WERI-Rb-1 (cell line): ENCODE measurements at regions not wholly inside any gene's neighbourhood (a gene's known extent, or its start where the extent isn't known, plus 50 kb on each side); places are given as distances from the start of the nearest gene placed in this dataset.

Experiments
- DNase-seq: peaks from one replicate; pipeline ENCODE4 v3.0.0-alpha.2; 2020
- H3K27ac ChIP-seq: fragments of 250-450 bp; sonication (Bioruptor Pico); 2 replicates; pipeline ENCODE4 v1.5.1; 2020; ENCODE audit warnings: mild to moderate bottlenecking, moderate library complexity
- H3K27me3 ChIP-seq: fragments of 250-450 bp; sonication (Bioruptor Pico); 2 replicates; pipeline ENCODE4 v1.5.1; 2021; ENCODE audit warnings: mild to moderate bottlenecking, low read depth, moderate library complexity; ENCODE audit not compliant: insufficient read depth, severe bottlenecking
- H3K36me3 ChIP-seq: fragments of 250-450 bp; sonication (Bioruptor Pico); 2 replicates; pipeline ENCODE4 v1.5.1; 2020; ENCODE audit warnings: mild to moderate bottlenecking, moderate library complexity
- H3K4me3 ChIP-seq: 2 replicates; pipeline ENCODE4 v1.5.1; 2011; ENCODE audit warnings: low read depth, mild to moderate bottlenecking, control low read depth, low read length
- H3K9me3 ChIP-seq: fragments of 250-450 bp; sonication (Bioruptor Pico); 2 replicates; pipeline ENCODE4 v1.5.1; 2021; ENCODE audit warnings: mild to moderate bottlenecking, moderate library complexity; ENCODE audit not compliant: severe bottlenecking
- CTCF ChIP-seq: IDR thresholded peaks from 2 replicates; pipeline ENCODE4 v1.5.1; 2011; ENCODE audit warnings: low read depth, mild to moderate bottlenecking, control low read depth, inconsistent platforms, low read length

- no peaks in the 10 kb centered on the region for H3K36me3 ChIP-seq
- H3K9me3 ChIP-seq: no peaks in the 10 kb centered on the region
- no peak for DNase-seq
- H3K27me3 ChIP-seq: no peaks in the 10 kb centered on the region
- no peak for TF ChIP-seq CTCF
- H3K27ac ChIP-seq: no peak overlapping the region
- H3K4me3 ChIP-seq: no peak overlapping the region
These were observed 742.6 kb upstream of the HS6ST1 start for GRCh38 chr2:129061069-129061768.

- Histone ChIP-seq H3K27me3 (no peaks in the 10 kb centered on the region), H3K36me3 (no peaks in the 10 kb centered on the region), H3K9me3 (no peaks in the 10 kb centered on the region), H3K27ac (no peak overlapping the region), H3K4me3 (no peak overlapping the region)
- DNase-seq: no peak
- TF ChIP-seq CTCF: no peak
These were observed 743.1 kb upstream of the HS6ST1 start for GRCh38 chr2:129061769-129062121.

GRCh38 chr2:129062146-129062912, 743.7 kb upstream of the HS6ST1 start:
- no peak for DNase-seq
- Histone ChIP-seq H3K27ac (no peak overlapping the region), H3K36me3 (no peaks in the 10 kb centered on the region), H3K9me3 (no peaks in the 10 kb centered on the region), H3K27me3 (no peaks in the 10 kb centered on the region), H3K4me3 (no peak overlapping the region)
- TF ChIP-seq CTCF: no peak

- Histone ChIP-seq H3K9me3 (no peaks in the 10 kb centered on the region), H3K27me3 (no peaks in the 10 kb centered on the region), H3K36me3 (no peaks in the 10 kb centered on the region), H3K27ac (no peak overlapping the region), H3K4me3 (no peak overlapping the region)
- no peak for TF ChIP-seq CTCF
- no peak for DNase-seq
These were observed 748.4 kb upstream of the HS6ST1 start for GRCh38 chr2:129067070-129067469.

GRCh38 chr2:129067953-129068352, 749.3 kb upstream of the HS6ST1 start:
- Histone ChIP-seq H3K27ac (no peak overlapping the region), H3K27me3 (no peaks in the 10 kb centered on the region), H3K36me3 (no peaks in the 10 kb centered on the region), H3K9me3 (no peaks in the 10 kb centered on the region), H3K4me3 (no peak overlapping the region)
- no peak for DNase-seq
- TF ChIP-seq CTCF: no peak
